Hepatocyte (in vitro differentiated cells): ENCODE measurements at regions not wholly inside any gene's neighbourhood (a gene's known extent, or its start where the extent isn't known, plus 50 kb on each side); places are given as distances from the start of the nearest gene placed in this dataset.

ENCODE experiments used
- DNase-seq: peaks from one replicate; pipeline ENCODE4 v3.0.0-alpha.2; 2016; ENCODE audit warnings: low spot score
- H2AFZ ChIP-seq: fragments of 200-600 bp; sonication (generic); 2 replicates; pipeline ENCODE4 v1.6.0; 2016; ENCODE audit warnings: antibody characterized with exemption, mild to moderate bottlenecking
- H3K27ac ChIP-seq: fragments of 200-600 bp; sonication (generic); 2 replicates; pipeline ENCODE4 v1.5.1; 2016; ENCODE audit warnings: mild to moderate bottlenecking
- H3K27me3 ChIP-seq: fragments of 200-600 bp; sonication (generic); 2 replicates; pipeline ENCODE4 v1.6.1; 2016
- H3K36me3 ChIP-seq: fragments of 200-600 bp; sonication (generic); replicated peaks from 2 replicates; pipeline ENCODE4 v1.5.1; 2016; ENCODE audit warnings: low read depth; ENCODE audit not compliant: insufficient read depth
- H3K4me1 ChIP-seq: fragments of 200-600 bp; sonication (generic); 2 replicates; pipeline ENCODE4 v1.5.1; 2016; ENCODE audit warnings: mild to moderate bottlenecking, moderate library complexity; ENCODE audit not compliant: insufficient read depth
- H3K4me2 ChIP-seq: fragments of 200-600 bp; sonication (generic); 2 replicates; pipeline ENCODE4 v1.6.0; 2016
- H3K4me3 ChIP-seq: fragments of 200-600 bp; sonication (generic); 2 replicates; pipeline ENCODE4 v1.5.1; 2016; ENCODE audit warnings: mild to moderate bottlenecking
- H3K79me2 ChIP-seq: fragments of 200-600 bp; sonication (generic); 2 replicates; pipeline ENCODE4 v1.6.0; 2017; ENCODE audit warnings: mild to moderate bottlenecking
- H3K9me2 ChIP-seq: fragments of 200-600 bp; sonication (generic); replicated peaks from 2 replicates; pipeline ENCODE4 v1.6.0; 2017; ENCODE audit warnings: mild to moderate bottlenecking; ENCODE audit not compliant: insufficient read depth
- H3K9me3 ChIP-seq: fragments of 200-600 bp; sonication (generic); 2 replicates; pipeline ENCODE4 v1.5.1; 2016; ENCODE audit warnings: low read depth, mild to moderate bottlenecking
- H4K20me1 ChIP-seq: fragments of 200-600 bp; sonication (generic); 2 replicates; pipeline ENCODE4 v1.6.0; 2016; ENCODE audit warnings: mild to moderate bottlenecking; ENCODE audit not compliant: insufficient read depth, poor library complexity, severe bottlenecking
- CTCF ChIP-seq: fragments of 200-600 bp; sonication (generic); IDR thresholded peaks from 2 replicates; pipeline ENCODE4 v1.5.1; 2016; ENCODE audit warnings: antibody characterized with exemption, mild to moderate bottlenecking; ENCODE audit not compliant: poor library complexity
- EZH2 ChIP-seq: fragments of 200-600 bp; sonication (generic); IDR thresholded peaks from 2 replicates; pipeline ENCODE4 v1.6.1; 2016; ENCODE audit warnings: antibody characterized with exemption, mild to moderate bottlenecking, borderline replicate concordance
- EZH2phosphoT487 ChIP-seq: fragments of 200-600 bp; sonication (generic); IDR thresholded peaks from one replicate; pipeline ENCODE4 v1.6.1; 2018; ENCODE audit warnings: antibody characterized with exemption, mild to moderate bottlenecking, low read depth, moderate library complexity; ENCODE audit not compliant: unreplicated experiment, severe bottlenecking
- WGBS: methylation state at CpG from one replicate; pipeline ENCODE4 v1.1.6; 2016; ENCODE audit warnings: low lambda C conversion rate; ENCODE audit errors: missing lambda C conversion rate; 5-methylcytosine and 5-hydroxymethylcytosine counted together

GRCh38 chr5:17431272-17432050 is 66.6 kb upstream of the TAF11L2 start:
- H3K4me3 ChIP-seq: no peak overlapping the region
- no peak overlapping the region for H3K27ac ChIP-seq
- no peak for DNase-seq
- no peaks in the 10 kb centered on the region for H3K9me3 ChIP-seq
- no peaks in the 10 kb centered on the region for H3K79me2 ChIP-seq
- TF ChIP-seq CTCF (no peak), EZH2phosphoT487 (no peak)
- H3K9me2 ChIP-seq: no peaks in the 10 kb centered on the region
- no peaks in the 10 kb centered on the region for H3K36me3 ChIP-seq
- no peaks in the 10 kb centered on the region for H3K27me3 ChIP-seq
- no peaks in the 10 kb centered on the region for H4K20me1 ChIP-seq
- WGBS: 99% methylated on average over 5 of the region's 8 CpGs
- no peaks in the 10 kb centered on the region for H3K4me1 ChIP-seq
- no peak overlapping the region for H3K4me2 ChIP-seq
- no peak overlapping the region for H2AFZ ChIP-seq

DNA sequence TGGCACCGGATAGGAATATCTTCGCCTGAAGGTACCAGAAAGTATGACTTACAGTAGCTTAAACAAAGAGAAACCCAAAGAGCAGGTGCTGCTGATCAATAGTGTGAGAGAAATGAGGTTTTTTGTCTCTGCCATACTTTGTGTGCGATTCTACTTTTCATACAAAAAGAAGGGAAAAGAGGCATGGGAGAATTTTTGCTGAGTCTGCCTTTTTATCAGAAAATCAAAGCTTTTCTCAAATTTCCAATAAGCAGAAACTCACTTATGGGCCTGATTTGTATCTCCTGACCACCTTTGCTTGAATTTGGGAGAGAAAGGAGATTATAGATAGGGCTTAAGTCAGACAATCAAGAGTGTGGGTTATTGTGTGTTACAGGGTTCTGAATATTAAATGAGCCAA is 65.5 kb upstream of the TAF11L2 start:
- Histone ChIP-seq H2AFZ (no peak overlapping the region), H3K79me2 (no peaks in the 10 kb centered on the region), H3K9me2 (no peaks in the 10 kb centered on the region), H3K36me3 (no peaks in the 10 kb centered on the region), H3K4me1 (no peaks in the 10 kb centered on the region), H3K9me3 (no peaks in the 10 kb centered on the region), H4K20me1 (no peaks in the 10 kb centered on the region), H3K4me2 (no peak overlapping the region), H3K4me3 (no peak overlapping the region), H3K27me3 (no peaks in the 10 kb centered on the region), H3K27ac (no peak overlapping the region)
- 87% methylated on average over 3 of the region's 3 CpGs for WGBS
- TF ChIP-seq EZH2 (no peak), CTCF (no peak), EZH2phosphoT487 (no peak)
- no peak for DNase-seq

DNA sequence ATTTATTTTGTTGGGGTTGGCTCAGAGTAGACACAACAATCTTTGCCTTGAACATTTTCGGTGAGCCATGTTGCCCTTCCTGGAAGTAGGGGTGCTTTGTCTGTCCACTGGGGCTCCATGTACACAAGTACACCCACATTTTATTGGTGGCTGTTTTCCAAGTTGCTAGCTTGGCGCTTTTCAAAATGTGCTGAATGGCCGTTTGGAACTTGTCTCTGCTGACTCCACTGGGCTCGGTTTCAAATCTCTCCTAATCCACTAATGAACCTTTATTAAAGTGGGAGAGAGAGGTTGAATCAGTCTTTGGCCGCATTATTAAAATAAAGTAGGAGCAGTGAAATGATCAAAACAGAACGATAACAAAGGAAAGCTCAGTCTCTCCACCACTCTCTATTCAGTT is 64.6 kb upstream of the TAF11L2 start:
- Histone ChIP-seq H3K27ac (no peak overlapping the region), H3K9me3 (no peaks in the 10 kb centered on the region), H2AFZ (no peak overlapping the region), H3K4me2 (no peak overlapping the region), H3K4me1 (no peaks in the 10 kb centered on the region), H3K9me2 (no peaks in the 10 kb centered on the region), H3K79me2 (no peaks in the 10 kb centered on the region), H3K27me3 (no peaks in the 10 kb centered on the region), H3K4me3 (no peak overlapping the region), H3K36me3 (no peaks in the 10 kb centered on the region), H4K20me1 (no peaks in the 10 kb centered on the region)
- WGBS: 80% methylated on average over 6 of the region's 6 CpGs
- no peak for DNase-seq
- no peak for TF ChIP-seq EZH2phosphoT487
- no peak for TF ChIP-seq EZH2

- Histone ChIP-seq H3K4me2 (no peak overlapping the region), H3K27me3 (no peaks in the 10 kb centered on the region), H3K27ac (no peak overlapping the region), H3K36me3 (no peaks in the 10 kb centered on the region), H3K79me2 (no peaks in the 10 kb centered on the region), H3K9me3 (no peaks in the 10 kb centered on the region), H2AFZ (no peak overlapping the region), H4K20me1 (no peaks in the 10 kb centered on the region), H3K9me2 (no peaks in the 10 kb centered on the region), H3K4me3 (no peak overlapping the region), H3K4me1 (no peaks in the 10 kb centered on the region)
- no peak for DNase-seq
- TF ChIP-seq EZH2phosphoT487 (no peak), CTCF (no peak), EZH2 (no peak)
Observed at GRCh38 chr5:17434982-17435381, 63.0 kb upstream of the TAF11L2 start.
